Suprapubic skin (tissue), 4 donors: ENCODE measurements at regions not wholly inside any gene's neighbourhood (a gene's known extent, or its start where the extent isn't known, plus 50 kb on each side); places are given as distances from the start of the nearest gene placed in this dataset.

Source experiments
- DNase-seq, 2 donors: peaks; one replicate each; pipeline ENCODE4 v3.0.0-alpha.2; 2019; ENCODE audit warnings: low spot score in 2 of 2
- H3K27ac ChIP-seq: fragments of 200-600 bp; sonication (generic); one replicate; pipeline ENCODE4 v1.5.1; 2019
- H3K27me3 ChIP-seq: fragments of 200-600 bp; sonication (generic); one replicate; pipeline ENCODE4 v1.5.1; 2019
- H3K36me3 ChIP-seq: fragments of 200-600 bp; sonication (generic); one replicate; pipeline ENCODE4 v1.5.1; 2019
- H3K4me1 ChIP-seq: fragments of 200-600 bp; sonication (generic); one replicate; pipeline ENCODE4 v1.5.1; 2019
- H3K4me3 ChIP-seq: fragments of 200-600 bp; sonication (generic); one replicate; pipeline ENCODE4 v1.5.1; 2019; ENCODE audit warnings: mild to moderate bottlenecking
- H3K9me3 ChIP-seq: fragments of 200-600 bp; sonication (generic); one replicate; pipeline ENCODE4 v1.5.1; 2019
- EP300 ChIP-seq: sonication (generic); formaldehyde crosslinking; IDR thresholded peaks from one replicate; pipeline ENCODE4 v1.6.1; 2017; ENCODE audit warnings: antibody characterized with exemption
- POLR2A ChIP-seq, 2 donors: fragments of 450-650 bp; IDR thresholded peaks; one replicate each; pipeline ENCODE4 v1.6.1; 2017; ENCODE audit warnings: antibody characterized with exemption in 2 of 2, mild to moderate bottlenecking in 2 of 2, moderate library complexity in 2 of 2
- POLR2AphosphoS5 ChIP-seq, 3 donors: sonication (generic); formaldehyde crosslinking; IDR thresholded peaks; one replicate each; pipeline ENCODE4 v1.6.1; 2017; ENCODE audit warnings: antibody characterized with exemption in 3 of 3
- WGBS: methylation state at CpG from one replicate; pipeline ENCODE4 v1.1.5; 2018; 5-methylcytosine and 5-hydroxymethylcytosine counted together
- TF ChIP-seq, protein P1 (sequence below), 2 donors: fragments of 200-600 bp in 1 of 2; fragments of 450-650 bp in 1 of 2; sonication (generic) in 1 of 2; IDR thresholded peaks; one replicate each; pipeline ENCODE4 v1.5.1; 2016 to 2019; ENCODE audit warnings: antibody characterized with exemption in 2 of 2, mild to moderate bottlenecking in 1 of 2, moderate library complexity in 1 of 2

DNA sequence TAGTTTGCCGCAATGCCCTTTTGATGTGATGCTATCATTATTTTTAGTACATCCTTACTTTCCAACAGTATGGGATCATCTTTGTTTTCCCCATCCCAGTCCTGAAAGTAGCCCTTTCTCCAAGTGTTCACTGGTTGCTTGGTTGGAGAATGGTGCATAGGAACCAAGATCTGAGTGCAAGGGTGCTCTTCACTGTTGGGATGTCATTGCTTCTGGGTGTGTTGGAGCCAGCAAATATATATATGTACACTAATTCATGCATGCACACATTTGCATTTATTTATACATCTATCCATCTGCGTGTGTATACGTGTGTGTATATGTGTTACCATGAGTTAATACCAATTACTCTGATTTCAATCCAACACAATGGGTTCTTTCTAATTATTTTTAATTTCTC lies 64.1 kb upstream of the RFLNA start:
- H3K4me3 ChIP-seq: no peak overlapping the region
- no peak for DNase-seq
- no peaks in the 10 kb centered on the region for H3K9me3 ChIP-seq
- TF ChIP-seq POLR2A (IDR thresholded peaks at IDR 0.05): no peak
- no peak for TF ChIP-seq EP300
- TF ChIP-seq, protein P1, sequence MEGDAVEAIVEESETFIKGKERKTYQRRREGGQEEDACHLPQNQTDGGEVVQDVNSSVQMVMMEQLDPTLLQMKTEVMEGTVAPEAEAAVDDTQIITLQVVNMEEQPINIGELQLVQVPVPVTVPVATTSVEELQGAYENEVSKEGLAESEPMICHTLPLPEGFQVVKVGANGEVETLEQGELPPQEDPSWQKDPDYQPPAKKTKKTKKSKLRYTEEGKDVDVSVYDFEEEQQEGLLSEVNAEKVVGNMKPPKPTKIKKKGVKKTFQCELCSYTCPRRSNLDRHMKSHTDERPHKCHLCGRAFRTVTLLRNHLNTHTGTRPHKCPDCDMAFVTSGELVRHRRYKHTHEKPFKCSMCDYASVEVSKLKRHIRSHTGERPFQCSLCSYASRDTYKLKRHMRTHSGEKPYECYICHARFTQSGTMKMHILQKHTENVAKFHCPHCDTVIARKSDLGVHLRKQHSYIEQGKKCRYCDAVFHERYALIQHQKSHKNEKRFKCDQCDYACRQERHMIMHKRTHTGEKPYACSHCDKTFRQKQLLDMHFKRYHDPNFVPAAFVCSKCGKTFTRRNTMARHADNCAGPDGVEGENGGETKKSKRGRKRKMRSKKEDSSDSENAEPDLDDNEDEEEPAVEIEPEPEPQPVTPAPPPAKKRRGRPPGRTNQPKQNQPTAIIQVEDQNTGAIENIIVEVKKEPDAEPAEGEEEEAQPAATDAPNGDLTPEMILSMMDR (IDR thresholded peaks at IDR 0.05): no peak
- H3K4me1 ChIP-seq: no peaks in the 10 kb centered on the region
- H3K36me3 ChIP-seq: no peaks in the 10 kb centered on the region
- H3K27ac ChIP-seq: no peak overlapping the region
- H3K27me3 ChIP-seq: peaks cover 15% of the 10 kb centered on the region
- WGBS: 97% methylated on average over 3 of the region's 3 CpGs

DNA sequence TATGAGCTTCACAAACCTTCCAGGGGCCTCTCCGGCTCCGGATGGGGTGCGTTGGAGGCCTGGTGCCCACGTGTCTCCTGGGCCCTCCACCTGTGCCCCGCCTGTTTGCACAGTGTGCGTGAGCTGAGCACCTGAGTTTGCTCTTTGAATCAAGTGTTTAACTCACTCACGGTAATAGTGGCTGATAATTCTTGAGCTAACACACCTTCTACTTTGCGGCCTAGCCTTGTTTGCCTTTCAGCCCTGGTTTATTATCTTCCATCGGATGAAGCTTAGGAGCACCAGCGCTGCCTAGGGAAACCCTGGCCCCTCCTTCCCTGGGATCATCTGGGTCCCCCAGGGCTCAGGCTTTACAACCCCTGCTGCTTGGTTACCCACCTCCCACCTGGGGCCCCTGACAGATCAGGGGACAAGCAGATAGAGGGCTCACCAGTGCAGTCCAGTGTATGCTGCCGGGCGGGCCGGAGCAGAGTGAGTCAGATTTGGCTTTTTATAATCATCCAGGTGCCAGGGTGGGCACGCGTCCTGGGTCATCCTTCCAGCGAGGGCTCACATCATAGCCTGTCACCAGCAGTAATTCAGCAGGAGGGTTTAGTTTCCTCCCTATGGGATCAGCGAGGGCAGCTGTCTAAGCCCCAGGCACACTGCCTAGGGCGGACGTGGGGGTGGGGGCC lies 62.8 kb upstream of the RFLNA start:
- WGBS: 93% methylated on average over 13 of the region's 19 CpGs
- no peak overlapping the region for H3K27ac ChIP-seq
- peaks cover 9% of the 10 kb centered on the region for H3K27me3 ChIP-seq
- H3K4me3 ChIP-seq: no peak overlapping the region
- H3K4me1 ChIP-seq: no peaks in the 10 kb centered on the region
- no peak for TF ChIP-seq POLR2AphosphoS5 (IDR thresholded peaks at IDR 0.05)
- TF ChIP-seq EP300: no peak
- no peak for TF ChIP-seq POLR2A (IDR thresholded peaks at IDR 0.05)
- TF ChIP-seq, protein P1 (IDR thresholded peaks at IDR 0.05): no peak
- H3K9me3 ChIP-seq: no peaks in the 10 kb centered on the region
- DNase-seq: no peak
- H3K36me3 ChIP-seq: no peaks in the 10 kb centered on the region

DNA sequence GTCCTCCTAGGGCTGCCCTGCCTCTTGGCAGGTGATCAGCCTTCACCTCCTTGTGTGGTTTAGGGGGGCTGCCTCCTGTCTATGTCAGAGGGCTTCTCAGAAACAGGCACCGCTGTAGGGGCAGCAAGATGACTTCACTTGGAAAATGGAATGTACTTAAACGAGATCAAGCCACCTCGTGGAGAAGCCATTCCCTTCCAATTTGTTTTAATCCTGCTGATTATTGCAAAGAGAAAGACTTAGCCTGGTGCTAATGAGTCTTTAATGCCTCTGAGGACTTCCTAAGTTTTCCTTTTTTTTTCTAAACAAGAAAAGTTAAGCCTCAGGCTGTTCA lies 62.3 kb upstream of the RFLNA start:
- TF ChIP-seq, protein P1 (IDR thresholded peaks at IDR 0.05): no peak
- TF ChIP-seq EP300 (no peak), POLR2AphosphoS5 (IDR thresholded peaks at IDR 0.05) (no peak), POLR2A (IDR thresholded peaks at IDR 0.05) (no peak)
- no peak for DNase-seq
- Histone ChIP-seq H3K27me3 (peaks cover 9% of the 10 kb centered on the region), H3K9me3 (no peaks in the 10 kb centered on the region), H3K4me3 (no peak overlapping the region), H3K4me1 (no peaks in the 10 kb centered on the region), H3K36me3 (no peaks in the 10 kb centered on the region), H3K27ac (no peak overlapping the region)
- 65% methylated on average over 3 of the region's 3 CpGs for WGBS

DNA sequence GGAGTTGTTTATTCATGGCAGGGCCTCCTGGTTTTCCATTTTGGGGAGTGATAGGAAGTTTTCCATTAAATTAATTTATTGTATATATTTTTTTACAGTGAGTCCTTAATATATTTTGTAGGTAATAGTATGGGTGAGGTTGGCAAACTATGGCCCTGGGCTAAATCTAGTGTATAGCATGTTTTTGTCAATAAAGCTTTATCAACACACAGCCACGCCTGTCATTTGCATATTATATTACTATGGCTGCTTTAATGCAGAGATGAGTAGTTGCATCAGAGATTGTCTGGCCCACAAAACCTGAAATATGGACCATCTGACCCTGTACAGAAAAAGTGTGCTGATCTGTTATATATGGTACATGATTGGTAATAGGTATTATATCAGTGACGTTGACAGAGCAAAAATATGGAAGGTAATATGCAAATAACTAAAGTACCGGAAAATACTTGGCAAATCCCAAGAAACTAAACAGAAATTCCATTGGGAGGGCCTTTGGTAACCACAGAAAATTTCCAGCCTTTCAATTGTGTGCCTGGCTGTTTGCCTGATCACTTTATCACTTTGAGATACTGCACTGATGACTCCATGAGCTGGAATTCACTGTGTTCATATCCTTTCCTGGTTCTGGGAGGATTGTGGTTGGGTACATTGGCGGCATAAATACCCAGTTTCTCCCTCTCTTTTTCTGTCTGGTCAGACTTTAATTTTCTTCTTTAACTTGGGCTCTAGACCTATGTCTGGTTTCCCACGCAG lies 61.7 kb upstream of the RFLNA start:
- H3K27ac ChIP-seq: no peak overlapping the region
- H3K9me3 ChIP-seq: no peaks in the 10 kb centered on the region
- no peak for TF ChIP-seq POLR2A (IDR thresholded peaks at IDR 0.05)
- TF ChIP-seq EP300: no peak
- no peak for TF ChIP-seq POLR2AphosphoS5 (IDR thresholded peaks at IDR 0.05)
- no peaks in the 10 kb centered on the region for H3K36me3 ChIP-seq
- DNase-seq: no peak
- no peak overlapping the region for H3K4me3 ChIP-seq
- peaks cover 6% of the 10 kb centered on the region for H3K27me3 ChIP-seq
- H3K4me1 ChIP-seq: no peaks in the 10 kb centered on the region
- 53% methylated on average over 5 of the region's 5 CpGs for WGBS

DNA sequence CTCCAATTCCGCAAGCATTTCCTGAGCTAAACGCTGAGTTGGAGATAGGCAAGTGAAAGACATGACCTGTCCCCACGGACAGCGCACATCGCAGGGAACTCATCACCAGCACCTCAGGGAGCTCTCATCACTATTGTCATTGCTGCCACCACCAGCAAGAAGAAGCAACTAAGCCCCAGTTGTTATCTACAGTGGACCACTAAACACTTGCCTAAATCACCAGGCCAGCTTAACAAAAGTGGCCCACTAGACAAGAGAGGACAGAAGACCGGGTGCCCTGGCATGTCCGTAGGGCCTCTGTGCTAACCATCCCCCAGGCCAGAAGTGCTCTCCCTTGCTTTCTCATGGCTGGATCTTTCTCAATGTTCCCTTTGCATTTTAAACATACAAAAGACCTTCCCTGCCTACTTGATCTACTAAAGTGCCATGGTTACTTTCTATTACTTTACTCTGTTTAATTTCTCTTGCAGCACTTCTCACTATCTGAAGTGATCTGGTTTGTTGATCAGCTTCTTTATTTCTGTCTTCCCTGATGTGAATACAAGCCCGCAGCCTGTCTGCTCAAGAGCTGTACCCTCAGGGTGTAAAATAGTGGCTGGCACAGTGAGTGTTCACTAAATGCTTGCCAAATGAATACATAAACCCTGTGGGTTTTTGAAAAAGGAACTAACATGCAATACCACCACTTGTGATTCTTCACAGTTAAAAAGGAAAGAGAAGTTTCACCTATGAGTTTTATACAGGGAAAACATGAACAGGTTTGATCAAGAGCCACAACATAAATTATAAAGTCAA lies 60.9 kb upstream of the RFLNA start:
- no peak overlapping the region for H3K27ac ChIP-seq
- no peak for DNase-seq
- 72% methylated on average over 8 of the region's 8 CpGs for WGBS

More for the DNA sequence above, 60.9 kb upstream of the RFLNA start:
- no peak for TF ChIP-seq POLR2AphosphoS5 (IDR thresholded peaks at IDR 0.05)
- TF ChIP-seq, protein P1 (IDR thresholded peaks at IDR 0.05): no peak
- TF ChIP-seq EP300: no peak
- TF ChIP-seq POLR2A (IDR thresholded peaks at IDR 0.05): no peak
- Histone ChIP-seq H3K27me3 (no peaks in the 10 kb centered on the region), H3K36me3 (no peaks in the 10 kb centered on the region), H3K4me3 (no peak overlapping the region), H3K4me1 (no peaks in the 10 kb centered on the region), H3K9me3 (no peaks in the 10 kb centered on the region)
